Sigmoid colon (tissue), 3 donors: ENCODE measurements at regions not wholly inside any gene's neighbourhood (a gene's known extent, or its start where the extent isn't known, plus 50 kb on each side); places are given as distances from the start of the nearest gene placed in this dataset.

Experiments
- POLR2A ChIP-seq, 2 donors: fragments of 450-650 bp; IDR thresholded peaks; one replicate each; pipeline ENCODE4 v1.6.1; 2016; ENCODE audit warnings: antibody characterized with exemption in 2 of 2, mild to moderate bottlenecking in 2 of 2, moderate library complexity in 2 of 2
- TF ChIP-seq, protein P1 (sequence below), 4 experiments: fragments of 450-650 bp in 3 of 4; fragments of 200-600 bp in 1 of 4; IDR thresholded peaks; one replicate each; pipeline ENCODE4 v1.5.1; 2016 to 2019; ENCODE audit warnings: antibody characterized with exemption in 4 of 4, mild to moderate bottlenecking in 3 of 4, moderate library complexity in 2 of 4

DNA sequence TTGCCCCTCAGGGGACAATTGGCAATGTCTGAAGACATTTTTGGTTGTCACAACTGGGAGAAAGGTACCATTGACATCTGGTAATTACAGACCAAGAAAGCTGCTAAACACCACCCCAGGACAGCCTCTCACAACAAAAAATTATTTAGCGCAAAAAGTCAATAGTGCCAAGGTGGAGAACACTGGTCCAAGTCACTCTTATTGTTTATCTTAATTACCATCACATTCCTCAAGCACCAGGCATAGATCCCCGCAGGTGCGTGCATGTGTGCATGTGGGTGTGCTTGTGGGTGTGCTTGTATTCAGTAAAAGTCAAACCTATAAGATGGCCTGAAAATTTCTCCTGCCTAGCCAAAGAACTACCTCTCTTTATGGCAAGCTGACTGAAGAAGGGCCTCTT lies 74.9 kb upstream of the WDR75 start:
- TF ChIP-seq, protein P1, sequence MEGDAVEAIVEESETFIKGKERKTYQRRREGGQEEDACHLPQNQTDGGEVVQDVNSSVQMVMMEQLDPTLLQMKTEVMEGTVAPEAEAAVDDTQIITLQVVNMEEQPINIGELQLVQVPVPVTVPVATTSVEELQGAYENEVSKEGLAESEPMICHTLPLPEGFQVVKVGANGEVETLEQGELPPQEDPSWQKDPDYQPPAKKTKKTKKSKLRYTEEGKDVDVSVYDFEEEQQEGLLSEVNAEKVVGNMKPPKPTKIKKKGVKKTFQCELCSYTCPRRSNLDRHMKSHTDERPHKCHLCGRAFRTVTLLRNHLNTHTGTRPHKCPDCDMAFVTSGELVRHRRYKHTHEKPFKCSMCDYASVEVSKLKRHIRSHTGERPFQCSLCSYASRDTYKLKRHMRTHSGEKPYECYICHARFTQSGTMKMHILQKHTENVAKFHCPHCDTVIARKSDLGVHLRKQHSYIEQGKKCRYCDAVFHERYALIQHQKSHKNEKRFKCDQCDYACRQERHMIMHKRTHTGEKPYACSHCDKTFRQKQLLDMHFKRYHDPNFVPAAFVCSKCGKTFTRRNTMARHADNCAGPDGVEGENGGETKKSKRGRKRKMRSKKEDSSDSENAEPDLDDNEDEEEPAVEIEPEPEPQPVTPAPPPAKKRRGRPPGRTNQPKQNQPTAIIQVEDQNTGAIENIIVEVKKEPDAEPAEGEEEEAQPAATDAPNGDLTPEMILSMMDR (IDR thresholded peaks at IDR 0.05) = no peak
- no peak for TF ChIP-seq POLR2A (IDR thresholded peaks at IDR 0.05)
